ENCODE measurements at regions not wholly inside any gene's neighbourhood (a gene's known extent, or its start where the extent isn't known, plus 50 kb on each side); places are given as distances from the start of the nearest gene placed in this dataset.

- Histone ChIP-seq H4K8ac (ENCODE audit: low read depth in 2 of 2, low read length in 2 of 2) (no peak overlapping the region), H3K23ac (ENCODE audit: low read depth, low read length) (no peak overlapping the region), H2BK120ac (ENCODE audit: low read depth, low read length) (no peak overlapping the region), H3K4me2 (ENCODE audit: low read depth, low read length) (no peak overlapping the region), H3K4me3 (ENCODE audit: insufficient read depth, low read depth, low read length) (no peak overlapping the region), H3K18ac (ENCODE audit: low read depth, low read length) (no peak overlapping the region), H4K20me1 (ENCODE audit: insufficient read depth, low read length) (no peaks in the 10 kb centered on the region), H3K27ac (ENCODE audit: insufficient read depth, low read length) (no peak overlapping the region), H4K91ac (ENCODE audit: insufficient read depth, low read depth, low read length) (no peak overlapping the region), H3K79me1 (ENCODE audit: low read depth in 1 of 2, low read length in 2 of 2) (no peaks in the 10 kb centered on the region), H3K4me1 (ENCODE audit: control insufficient read depth, insufficient read depth, low read length) (no peaks in the 10 kb centered on the region), H2AK5ac (ENCODE audit: low read depth, low read length) (no peak overlapping the region), H3K9ac (ENCODE audit: low read depth, low read length) (no peak overlapping the region), H2BK20ac (ENCODE audit: low read depth, low read length) (no peak overlapping the region), H3K27me3 (ENCODE audit: control insufficient read depth, insufficient read depth, low read length) (no peaks in the 10 kb centered on the region), H2AK9ac (replicated peaks; ENCODE audit: low read depth, low read length, poor library complexity) (no peak overlapping the region), H2BK15ac (ENCODE audit: low read depth, low read length) (no peak overlapping the region), H3K36me3 (ENCODE audit: control insufficient read depth, insufficient read depth, low read length) (no peaks in the 10 kb centered on the region), H3K14ac (replicated peaks; ENCODE audit: low read depth, low read length) (no peak overlapping the region), H2BK5ac (ENCODE audit: low read depth, low read length, poor library complexity, severe bottlenecking) (no peak overlapping the region), H3K4ac (ENCODE audit: low read depth, low read length) (no peak overlapping the region), H3K9me3 (ENCODE audit: control insufficient read depth, insufficient read depth, low read length) (no peaks in the 10 kb centered on the region), H4K5ac (ENCODE audit: low read depth, low read length) (no peak overlapping the region), H3K9me1 (ENCODE audit: insufficient read depth, low read length) (no peaks in the 10 kb centered on the region), H3K56ac (ENCODE audit: extremely low read depth, insufficient read depth, low read length) (no peak overlapping the region), H2AFZ (replicated peaks; ENCODE audit: low read length, poor library complexity) (no peak overlapping the region)
- ChIA-PET CTCF (no interaction called here), POLR2A (ENCODE audit: unreplicated experiment) (no interaction called here)
- in situ Hi-C loops (cut with MboI; ENCODE audit: low sequenced_read_pairs): no loop called here
- no peak for TF ChIP-seq MAZ (IDR thresholded peaks at IDR 0.05; ENCODE audit: borderline replicate concordance, low read depth, low read length)
- no peak for TF ChIP-seq SMC3 (IDR thresholded peaks at IDR 0.05; ENCODE audit: low read depth, low read length)
- TF ChIP-seq FOS (IDR thresholded peaks at IDR 0.05; ENCODE audit: low read depth, low read length): no peak
- TF ChIP-seq CHD1 (IDR thresholded peaks at IDR 0.05; ENCODE audit: low read depth, low read length): no peak
- TF ChIP-seq NFE2L2 (IDR thresholded peaks at IDR 0.05; ENCODE audit: low read depth, low read length): no peak
- TF ChIP-seq RAD21 (IDR thresholded peaks at IDR 0.05; ENCODE audit: low read length): no peak
- TF ChIP-seq ELK1 (IDR thresholded peaks at IDR 0.05; ENCODE audit: borderline replicate concordance, low read depth, low read length): no peak
- TF ChIP-seq RCOR1 (IDR thresholded peaks at IDR 0.05; ENCODE audit: insufficient replicate concordance, low read length): no peak
- no peak for TF ChIP-seq MAFK (IDR thresholded peaks at IDR 0.05; ENCODE audit: low read depth, low read length)
- no peak for TF ChIP-seq CTCF (conservative IDR thresholded peaks at IDR 0.05; ENCODE audit: low read depth, low read length)
- TF ChIP-seq BHLHE40 (IDR thresholded peaks at IDR 0.05; ENCODE audit: low read depth, low read length): no peak
- no peak for TF ChIP-seq RFX5 (IDR thresholded peaks at IDR 0.05; ENCODE audit: low read depth, low read length)
- no peak for TF ChIP-seq USF2 (IDR thresholded peaks at IDR 0.05; ENCODE audit: low read depth, low read length)
- no peak for TF ChIP-seq CEBPB (IDR thresholded peaks at IDR 0.05; ENCODE audit: low read depth, low read length)
- WGBS, 2 experiments (ENCODE audit: extremely low coverage in 2 of 2, insufficient read length in 1 of 2): no CpG with 5 or more reads among the region's 3 CpGs
- ATAC-seq (ENCODE audit: low read depth) (no peak), DNase-seq (no peak)
- intact Hi-C loops (cut with micrococcal nuclease): no loop called here
- dilution Hi-C loops (cut with HindIII; ENCODE audit: low sequenced_read_pairs, unreplicated experiment): no loop called here
- no TSS peak for BruUV-seq (replicated peaks)
Measured at GRCh38 chr5:144882739-144883283, 712.1 kb downstream of the KCTD16 start.

All from IMR-90 (cell line).